MM.1S (cell line): ENCODE measurements at regions not wholly inside any gene's neighbourhood (a gene's known extent, or its start where the extent isn't known, plus 50 kb on each side); places are given as distances from the start of the nearest gene placed in this dataset.

Experiments used
- DNase-seq: peaks from one replicate; pipeline ENCODE4 v3.0.0-alpha.2; 2015
- H2AFZ ChIP-seq: fragments of 300-600 bp; sonication (generic); 2 replicates; pipeline ENCODE4 v1.6.0; 2016; ENCODE audit warnings: antibody characterized with exemption, low read length
- H3F3A ChIP-seq: fragments of 300-600 bp; sonication (generic); 2 replicates; pipeline ENCODE4 v1.6.1; 2016; ENCODE audit warnings: mild to moderate bottlenecking, antibody characterized with exemption, low read length, moderate library complexity, mixed read lengths; ENCODE audit not compliant: insufficient read depth
- H3K27ac ChIP-seq: fragments of 300-600 bp; sonication (generic); 2 replicates; pipeline ENCODE4 v1.5.1; 2016; ENCODE audit warnings: mild to moderate bottlenecking, low read length
- H3K27me3 ChIP-seq: fragments of 300-600 bp; sonication (generic); replicated peaks from 2 replicates; pipeline ENCODE4 v1.6.0; 2016; ENCODE audit warnings: low read length; ENCODE audit not compliant: insufficient read depth
- H3K36me3 ChIP-seq: fragments of 300-600 bp; sonication (generic); replicated peaks from 2 replicates; pipeline ENCODE4 v1.6.1; 2016; ENCODE audit warnings: mild to moderate bottlenecking, low read length, mixed read lengths; ENCODE audit not compliant: insufficient read depth
- H3K4me1 ChIP-seq: fragments of 300-600 bp; sonication (generic); 2 replicates; pipeline ENCODE4 v1.6.1; 2016; ENCODE audit warnings: low read length, mixed read lengths
- H3K4me2 ChIP-seq: fragments of 300-600 bp; sonication (generic); 2 replicates; pipeline ENCODE4 v1.6.0; 2016; ENCODE audit warnings: low read depth, low read length
- H3K4me3 ChIP-seq: fragments of 300-600 bp; sonication (generic); 2 replicates; pipeline ENCODE4 v1.5.1; 2016; ENCODE audit warnings: low read length, mixed read lengths
- H3K79me2 ChIP-seq: fragments of 300-600 bp; sonication (generic); 2 replicates; pipeline ENCODE4 v1.6.1; 2016; ENCODE audit warnings: mixed run types, low read length, mixed read lengths
- H3K9ac ChIP-seq: fragments of 300-600 bp; sonication (generic); 2 replicates; pipeline ENCODE4 v1.6.1; 2016; ENCODE audit warnings: low read length, mixed read lengths
- H3K9me2 ChIP-seq: fragments of 300-600 bp; sonication (generic); replicated peaks from 2 replicates; pipeline ENCODE4 v1.6.1; 2016; ENCODE audit warnings: mild to moderate bottlenecking, low read length, mixed read lengths; ENCODE audit not compliant: insufficient read depth
- H3K9me3 ChIP-seq: fragments of 300-600 bp; sonication (generic); replicated peaks from 2 replicates; pipeline ENCODE4 v1.6.1; 2016; ENCODE audit warnings: mild to moderate bottlenecking, low read length, mixed read lengths; ENCODE audit not compliant: insufficient read depth
- H4K20me1 ChIP-seq: fragments of 300-600 bp; sonication (generic); 2 replicates; pipeline ENCODE4 v1.6.1; 2016; ENCODE audit warnings: mild to moderate bottlenecking, low read length, moderate library complexity, mixed read lengths; ENCODE audit not compliant: insufficient read depth
- CTCF ChIP-seq: fragments of 300-600 bp; sonication (generic); IDR thresholded peaks from 2 replicates; pipeline ENCODE4 v1.5.1; 2016; ENCODE audit warnings: antibody characterized with exemption, low read length, mixed read lengths
- EZH2 ChIP-seq: fragments of 300-600 bp; sonication (generic); optimal IDR thresholded peaks from 2 replicates; pipeline ENCODE3; 2017; ENCODE audit warnings: low read depth, mild to moderate bottlenecking, antibody characterized with exemption, low read length, mixed read lengths
- EZH2phosphoT487 ChIP-seq: fragments of 300-600 bp; sonication (generic); IDR thresholded peaks from 2 replicates; pipeline ENCODE4 v1.6.1; 2018; ENCODE audit warnings: antibody characterized with exemption, low read length

- no peak for DNase-seq
- H4K20me1 ChIP-seq = no peaks in the 10 kb centered on the region
- no peak overlapping the region for H2AFZ ChIP-seq
- H3K36me3 ChIP-seq = no peaks in the 10 kb centered on the region
- no peak overlapping the region for H3K27ac ChIP-seq
- H3F3A ChIP-seq = no peaks in the 10 kb centered on the region
- no peak overlapping the region for H3K4me3 ChIP-seq
- TF ChIP-seq CTCF (no peak), EZH2phosphoT487 (no peak), EZH2 (no peak)
- no peak overlapping the region for H3K9ac ChIP-seq
- no peaks in the 10 kb centered on the region for H3K9me3 ChIP-seq
- H3K79me2 ChIP-seq = no peaks in the 10 kb centered on the region
- H3K4me1 ChIP-seq = no peaks in the 10 kb centered on the region
- no peaks in the 10 kb centered on the region for H3K27me3 ChIP-seq
- no peak overlapping the region for H3K4me2 ChIP-seq
- H3K9me2 ChIP-seq = no peaks in the 10 kb centered on the region
Observed at GRCh38 chr13:48797127-48797526, 143.4 kb downstream of the CYSLTR2 start.

- no peak for DNase-seq
- H3K27ac ChIP-seq = no peak overlapping the region
- no peaks in the 10 kb centered on the region for H3F3A ChIP-seq
- H3K4me1 ChIP-seq = no peaks in the 10 kb centered on the region
- H3K4me3 ChIP-seq = no peak overlapping the region
- no peaks in the 10 kb centered on the region for H3K9me3 ChIP-seq
- H2AFZ ChIP-seq = no peak overlapping the region
- no peaks in the 10 kb centered on the region for H3K36me3 ChIP-seq
- no peaks in the 10 kb centered on the region for H3K79me2 ChIP-seq
- no peak overlapping the region for H3K4me2 ChIP-seq
- no peaks in the 10 kb centered on the region for H3K27me3 ChIP-seq
- no peaks in the 10 kb centered on the region for H3K9me2 ChIP-seq
- H3K9ac ChIP-seq = no peak overlapping the region
- TF ChIP-seq CTCF (no peak), EZH2phosphoT487 (no peak), EZH2 (no peak)
- H4K20me1 ChIP-seq = no peaks in the 10 kb centered on the region
Observed at GRCh38 chr13:48797761-48798160, 144.0 kb downstream of the CYSLTR2 start.

GRCh38 chr13:48798180-48798579 lies 144.5 kb downstream of the CYSLTR2 start:
- Histone ChIP-seq H3K9me3 (no peaks in the 10 kb centered on the region), H3K9ac (no peak overlapping the region), H2AFZ (no peak overlapping the region), H3K36me3 (no peaks in the 10 kb centered on the region), H3K4me1 (no peaks in the 10 kb centered on the region), H3K27me3 (no peaks in the 10 kb centered on the region), H4K20me1 (no peaks in the 10 kb centered on the region), H3K4me3 (no peak overlapping the region), H3K9me2 (no peaks in the 10 kb centered on the region), H3K4me2 (no peak overlapping the region), H3K27ac (no peak overlapping the region), H3K79me2 (no peaks in the 10 kb centered on the region), H3F3A (no peaks in the 10 kb centered on the region)
- no peak for DNase-seq
- TF ChIP-seq CTCF = no peak
- TF ChIP-seq EZH2 = no peak
- TF ChIP-seq EZH2phosphoT487 = no peak

GRCh38 chr13:48801255-48801654 lies 147.5 kb downstream of the CYSLTR2 start:
- H3K9me3 ChIP-seq = no peaks in the 10 kb centered on the region
- no peaks in the 10 kb centered on the region for H3K9me2 ChIP-seq
- no peaks in the 10 kb centered on the region for H3F3A ChIP-seq
- H3K9ac ChIP-seq = no peak overlapping the region
- no peaks in the 10 kb centered on the region for H3K79me2 ChIP-seq
- no peak overlapping the region for H3K27ac ChIP-seq
- no peak overlapping the region for H3K4me3 ChIP-seq
- no peak overlapping the region for H3K4me2 ChIP-seq
- no peaks in the 10 kb centered on the region for H4K20me1 ChIP-seq
- TF ChIP-seq EZH2phosphoT487 (no peak), EZH2 (no peak), CTCF (no peak)
- no peak overlapping the region for H2AFZ ChIP-seq
- H3K36me3 ChIP-seq = no peaks in the 10 kb centered on the region
- no peaks in the 10 kb centered on the region for H3K4me1 ChIP-seq
- no peaks in the 10 kb centered on the region for H3K27me3 ChIP-seq
- no peak for DNase-seq
